NCI-H1092 treated with DMSO at 0.1 percent for 48 hours (cell line): ENCODE measurements at regions not wholly inside any gene's neighbourhood (a gene's known extent, or its start where the extent isn't known, plus 50 kb on each side); places are given as distances from the start of the nearest gene placed in this dataset.
A peak's percentile ranks its signal among the peaks of the same experiment; 100 is the strongest.
"Not testable (repeated sequence)": the region's sequence is repeated elsewhere in the genome, so short reads cannot be mapped to it uniquely, and the experiment has no call there.

Experiments
- DNase-seq: peaks from one replicate; lab custom pipeline; 2025; lab: John Stamatoyannopoulos, UW

- DNase-seq, result no peak
Measured at GRCh38 chr18:42474577-42474976, 519.5 kb downstream of the PIK3C3 start.

GRCh38 chr18:42475157-42475556 is 520.1 kb downstream of the PIK3C3 start:
- no peak for DNase-seq

- no peak for DNase-seq
Measured at GRCh38 chr18:42477267-42477666, 522.2 kb downstream of the PIK3C3 start.

GRCh38 chr18:42480441-42480840 is 525.4 kb downstream of the PIK3C3 start:
- no peak for DNase-seq

- DNase-seq, result no peak
Measured at GRCh38 chr18:42484648-42485047, 529.6 kb downstream of the PIK3C3 start.

- DNase-seq, result no peak
Measured at GRCh38 chr18:42486271-42486670, 531.2 kb downstream of the PIK3C3 start.

GRCh38 chr18:42508683-42509296 is 553.8 kb downstream of the PIK3C3 start:
- peak; percentile 15 for DNase-seq

GRCh38 chr18:42509750-42510415 is 554.8 kb downstream of the PIK3C3 start:
- DNase-seq, result no peak

GRCh38 chr18:42510540-42510939 is 555.5 kb downstream of the PIK3C3 start:
- no peak for DNase-seq

- DNase-seq, result no peak
Measured at GRCh38 chr18:42513441-42513840, 558.4 kb downstream of the PIK3C3 start.

- no peak for DNase-seq
Measured at GRCh38 chr18:42514512-42514911, 559.5 kb downstream of the PIK3C3 start.

- no peak for DNase-seq
Measured at GRCh38 chr18:42517896-42518295, 562.9 kb downstream of the PIK3C3 start.

- not testable (repeated sequence) for DNase-seq
Measured at GRCh38 chr18:42518331-42518730, 563.3 kb downstream of the PIK3C3 start.

- no peak for DNase-seq
Measured at GRCh38 chr18:42520138-42520537, 565.1 kb downstream of the PIK3C3 start.

GRCh38 chr18:42525905-42526304 is 570.9 kb downstream of the PIK3C3 start:
- no peak for DNase-seq

- no peak for DNase-seq
Measured at GRCh38 chr18:42527766-42528165, 572.7 kb downstream of the PIK3C3 start.

GRCh38 chr18:42530276-42530675 is 575.2 kb downstream of the PIK3C3 start:
- DNase-seq, result no peak

GRCh38 chr18:42532119-42532518 is 577.1 kb downstream of the PIK3C3 start:
- no peak for DNase-seq

- no peak for DNase-seq
Measured at GRCh38 chr18:42533009-42533575, 578.1 kb downstream of the PIK3C3 start.

- DNase-seq, result no peak
Measured at GRCh38 chr18:42533616-42534015, 578.6 kb downstream of the PIK3C3 start.

GRCh38 chr18:42534313-42534712 is 579.3 kb downstream of the PIK3C3 start:
- DNase-seq, result peak; percentile 53

- DNase-seq, result no peak
Measured at GRCh38 chr18:42536442-42536841, 579.0 kb downstream of the RIT2 start.

GRCh38 chr18:42537291-42537690 is 578.2 kb downstream of the RIT2 start:
- DNase-seq, result no peak

GRCh38 chr18:42544901-42545300 is 570.6 kb downstream of the RIT2 start:
- no peak for DNase-seq
